ENCODE measurements at regions not wholly inside any gene's neighbourhood (a gene's known extent, or its start where the extent isn't known, plus 50 kb on each side); places are given as distances from the start of the nearest gene placed in this dataset.

- TF ChIP-seq, protein P1, sequence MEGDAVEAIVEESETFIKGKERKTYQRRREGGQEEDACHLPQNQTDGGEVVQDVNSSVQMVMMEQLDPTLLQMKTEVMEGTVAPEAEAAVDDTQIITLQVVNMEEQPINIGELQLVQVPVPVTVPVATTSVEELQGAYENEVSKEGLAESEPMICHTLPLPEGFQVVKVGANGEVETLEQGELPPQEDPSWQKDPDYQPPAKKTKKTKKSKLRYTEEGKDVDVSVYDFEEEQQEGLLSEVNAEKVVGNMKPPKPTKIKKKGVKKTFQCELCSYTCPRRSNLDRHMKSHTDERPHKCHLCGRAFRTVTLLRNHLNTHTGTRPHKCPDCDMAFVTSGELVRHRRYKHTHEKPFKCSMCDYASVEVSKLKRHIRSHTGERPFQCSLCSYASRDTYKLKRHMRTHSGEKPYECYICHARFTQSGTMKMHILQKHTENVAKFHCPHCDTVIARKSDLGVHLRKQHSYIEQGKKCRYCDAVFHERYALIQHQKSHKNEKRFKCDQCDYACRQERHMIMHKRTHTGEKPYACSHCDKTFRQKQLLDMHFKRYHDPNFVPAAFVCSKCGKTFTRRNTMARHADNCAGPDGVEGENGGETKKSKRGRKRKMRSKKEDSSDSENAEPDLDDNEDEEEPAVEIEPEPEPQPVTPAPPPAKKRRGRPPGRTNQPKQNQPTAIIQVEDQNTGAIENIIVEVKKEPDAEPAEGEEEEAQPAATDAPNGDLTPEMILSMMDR (IDR thresholded peaks at IDR 0.05) = no peak
- no peaks in the 10 kb centered on the region for H3K36me3 Mint-ChIP-seq (ENCODE audit: unreplicated experiment)
- no peak for DNase-seq (ENCODE audit: extremely low spot score, unreplicated experiment)
- no peaks in the 10 kb centered on the region for H3K27me3 Mint-ChIP-seq (ENCODE audit: unreplicated experiment)
- no peak overlapping the region for H3K27ac Mint-ChIP-seq (ENCODE audit: unreplicated experiment)
- no peaks in the 10 kb centered on the region for H3K4me1 Mint-ChIP-seq (ENCODE audit: unreplicated experiment)
- peaks cover 3% of the 10 kb centered on the region for H3K9me3 Mint-ChIP-seq (ENCODE audit: unreplicated experiment)
- no peak overlapping the region for H3K4me3 Mint-ChIP-seq (ENCODE audit: unreplicated experiment)
Measured at GRCh38 chr2:126219081-126219480, 436.9 kb upstream of the GYPC start.

GRCh38 chr2:126220331-126220730, 435.6 kb upstream of the GYPC start:
- Mint-ChIP-seq H3K9me3 (ENCODE audit: unreplicated experiment) (peaks cover 3% of the 10 kb centered on the region), H3K4me1 (ENCODE audit: unreplicated experiment) (no peaks in the 10 kb centered on the region), H3K27ac (ENCODE audit: unreplicated experiment) (no peak overlapping the region), H3K36me3 (ENCODE audit: unreplicated experiment) (no peaks in the 10 kb centered on the region), H3K27me3 (ENCODE audit: unreplicated experiment) (no peaks in the 10 kb centered on the region), H3K4me3 (ENCODE audit: unreplicated experiment) (no peak overlapping the region)
- TF ChIP-seq, protein P1 (IDR thresholded peaks at IDR 0.05) = no peak
- DNase-seq (ENCODE audit: extremely low spot score, unreplicated experiment) = no peak

DNA sequence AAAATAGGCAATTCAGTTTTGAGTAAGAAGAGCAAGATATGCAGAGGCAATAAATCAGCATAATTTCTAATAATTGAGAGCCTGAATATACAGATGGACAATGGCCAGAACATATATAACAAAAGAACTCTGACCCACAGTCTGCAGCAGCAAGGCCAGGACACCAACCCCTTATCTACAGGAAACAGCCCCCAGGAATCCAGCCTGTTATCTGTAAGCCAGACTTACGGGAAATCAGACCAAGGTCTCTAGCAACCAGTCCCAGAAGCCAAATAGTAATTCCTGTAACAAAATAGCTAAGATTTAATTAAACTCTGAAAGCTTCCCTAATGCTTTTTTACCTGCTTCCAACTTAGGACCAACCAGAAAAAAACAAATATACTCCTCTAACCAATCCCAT, 434.5 kb upstream of the GYPC start:
- Mint-ChIP-seq H3K9me3 (ENCODE audit: unreplicated experiment) (peaks cover 3% of the 10 kb centered on the region), H3K4me1 (ENCODE audit: unreplicated experiment) (no peaks in the 10 kb centered on the region), H3K27ac (ENCODE audit: unreplicated experiment) (no peak overlapping the region), H3K27me3 (ENCODE audit: unreplicated experiment) (no peaks in the 10 kb centered on the region), H3K4me3 (ENCODE audit: unreplicated experiment) (no peak overlapping the region), H3K36me3 (ENCODE audit: unreplicated experiment) (no peaks in the 10 kb centered on the region)
- TF ChIP-seq, protein P1 (IDR thresholded peaks at IDR 0.05) = no peak
- DNase-seq (ENCODE audit: extremely low spot score, unreplicated experiment) = no peak

GRCh38 chr2:126222278-126222677, 433.7 kb upstream of the GYPC start:
- peaks cover 3% of the 10 kb centered on the region for H3K9me3 Mint-ChIP-seq (ENCODE audit: unreplicated experiment)
- DNase-seq (ENCODE audit: extremely low spot score, unreplicated experiment) = no peak
- H3K36me3 Mint-ChIP-seq (ENCODE audit: unreplicated experiment) = no peaks in the 10 kb centered on the region
- H3K27me3 Mint-ChIP-seq (ENCODE audit: unreplicated experiment) = no peaks in the 10 kb centered on the region
- H3K4me1 Mint-ChIP-seq (ENCODE audit: unreplicated experiment) = no peaks in the 10 kb centered on the region
- H3K27ac Mint-ChIP-seq (ENCODE audit: unreplicated experiment) = no peak overlapping the region
- TF ChIP-seq, protein P1 (IDR thresholded peaks at IDR 0.05) = no peak
- no peak overlapping the region for H3K4me3 Mint-ChIP-seq (ENCODE audit: unreplicated experiment)

DNA sequence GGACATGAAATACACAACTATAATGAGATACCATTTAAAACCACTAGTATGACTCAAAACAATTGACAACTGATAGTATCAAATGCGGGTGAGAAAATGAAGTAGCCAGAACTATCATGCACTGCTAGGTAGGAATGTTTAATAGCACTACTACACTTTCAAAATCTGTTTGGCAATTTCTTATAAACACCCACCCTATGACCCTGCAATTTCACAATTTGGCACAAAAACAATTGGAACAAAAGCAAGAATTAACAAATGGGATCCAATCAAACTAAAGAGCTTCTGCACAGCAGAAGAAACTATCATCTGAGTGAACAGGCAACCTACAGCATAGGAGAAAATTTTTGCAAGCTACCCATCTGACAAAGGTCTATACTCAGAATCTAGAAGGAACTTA, 431.2 kb upstream of the GYPC start:
- peaks cover 5% of the 10 kb centered on the region for H3K9me3 Mint-ChIP-seq (ENCODE audit: unreplicated experiment)
- DNase-seq (ENCODE audit: extremely low spot score, unreplicated experiment) = no peak
- H3K4me3 Mint-ChIP-seq (ENCODE audit: unreplicated experiment) = no peak overlapping the region
- H3K4me1 Mint-ChIP-seq (ENCODE audit: unreplicated experiment) = no peaks in the 10 kb centered on the region
- no peaks in the 10 kb centered on the region for H3K27me3 Mint-ChIP-seq (ENCODE audit: unreplicated experiment)
- H3K36me3 Mint-ChIP-seq (ENCODE audit: unreplicated experiment) = no peaks in the 10 kb centered on the region
- TF ChIP-seq, protein P1 (IDR thresholded peaks at IDR 0.05) = no peak
- H3K27ac Mint-ChIP-seq (ENCODE audit: unreplicated experiment) = no peak overlapping the region

Measured in osteocyte (in vitro differentiated cells).